ENCODE measurements at regions not wholly inside any gene's neighbourhood (a gene's known extent, or its start where the extent isn't known, plus 50 kb on each side); places are given as distances from the start of the nearest gene placed in this dataset.

DNA sequence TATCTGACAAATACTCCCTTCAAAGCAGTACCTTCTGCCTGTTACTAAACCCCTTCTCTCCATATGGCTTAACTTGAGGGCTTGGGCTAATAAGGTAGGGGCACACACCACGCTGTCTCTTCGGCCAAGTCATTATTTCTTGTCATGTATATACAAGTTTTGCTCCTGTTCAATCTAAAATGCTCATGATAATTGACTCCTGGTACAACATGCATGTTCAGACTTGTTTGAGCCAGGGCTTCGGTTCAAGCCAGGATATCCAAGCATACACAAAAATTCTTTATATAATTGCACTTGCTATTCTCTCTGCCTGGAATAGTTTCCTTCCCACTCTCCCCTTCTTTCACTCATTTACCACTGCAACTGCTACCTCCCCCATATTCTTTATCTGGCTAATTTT is 756.0 kb upstream of the C9orf72 start:
- Histone ChIP-seq H2BK20ac (ENCODE audit: low read depth, low read length, poor library complexity, severe bottlenecking) (no peak overlapping the region), H3K4me1 (ENCODE audit: insufficient read depth, low read length) (no peaks in the 10 kb centered on the region; the same call in 1 of the 2 replicates), H3K4me2 (ENCODE audit: insufficient read depth, insufficient read length, low read length) (no peak overlapping the region), H4K8ac (replicated peaks; ENCODE audit: insufficient read length, low read depth, low read length) (no peak overlapping the region), H2BK5ac (ENCODE audit: insufficient read length, low read length) (no peak overlapping the region), H3K23ac (ENCODE audit: insufficient read length, low read depth, low read length) (no peak overlapping the region), H2BK12ac (ENCODE audit: insufficient read length, low read depth, low read length) (no peak overlapping the region), H3K4ac (ENCODE audit: low read depth, low read length) (no peak overlapping the region), H3K14ac (ENCODE audit: insufficient read depth, low read length) (no peak overlapping the region), H3K23me2 (ENCODE audit: insufficient read length, low read depth, low read length, poor library complexity, severe bottlenecking) (no peaks in the 10 kb centered on the region), H4K5ac (ENCODE audit: insufficient read length, low read depth, low read length) (no peak overlapping the region), H3K79me2 (ENCODE audit: insufficient read depth, low read length) (no peaks in the 10 kb centered on the region), H3K9ac (ENCODE audit: extremely low read depth, insufficient read length, low read length) (no peak overlapping the region), H2AK5ac (ENCODE audit: insufficient read length, low read length) (no peak overlapping the region), H2BK120ac (ENCODE audit: low read depth, low read length, poor library complexity, severe bottlenecking) (no peak overlapping the region), H3K79me1 (ENCODE audit: insufficient read depth, low read depth, low read length, poor library complexity, severe bottlenecking) (no peaks in the 10 kb centered on the region), H4K91ac (ENCODE audit: insufficient read length, low read depth, low read length) (no peak overlapping the region), H3K9me3 (ENCODE audit: control insufficient read depth, low read depth, low read length) (no peaks in the 10 kb centered on the region), H4K20me1 (ENCODE audit: control insufficient read depth, insufficient read depth, insufficient read length) (no peaks in the 10 kb centered on the region), H3K27ac (ENCODE audit: insufficient read length, low read depth, low read length) (no peak overlapping the region), H3K27me3 (ENCODE audit: insufficient read depth, low read length) (no peaks in the 10 kb centered on the region), H2AFZ (ENCODE audit: low read length) (no peak overlapping the region), H3K56ac (ENCODE audit: insufficient read length, low read depth, low read length) (no peak overlapping the region), H3K18ac (ENCODE audit: insufficient read length, low read depth, low read length) (no peak overlapping the region), H2BK15ac (ENCODE audit: low read depth, low read length) (no peak overlapping the region), H3T11ph (ENCODE audit: low read length) (no peak overlapping the region)
- H3K27ac Mint-ChIP-seq = no peak overlapping the region
- no CpG with 5 or more reads among the region's 3 CpGs for WGBS (ENCODE audit: extremely low coverage, insufficient read length, low lambda C conversion rate)
- no peak for DNase-seq
- H3K36me3 Mint-ChIP-seq (ENCODE audit: insufficient read depth in 1 of 3, low read depth in 3 of 3) = no peaks in the 10 kb centered on the region
- TF ChIP-seq, protein P1, sequence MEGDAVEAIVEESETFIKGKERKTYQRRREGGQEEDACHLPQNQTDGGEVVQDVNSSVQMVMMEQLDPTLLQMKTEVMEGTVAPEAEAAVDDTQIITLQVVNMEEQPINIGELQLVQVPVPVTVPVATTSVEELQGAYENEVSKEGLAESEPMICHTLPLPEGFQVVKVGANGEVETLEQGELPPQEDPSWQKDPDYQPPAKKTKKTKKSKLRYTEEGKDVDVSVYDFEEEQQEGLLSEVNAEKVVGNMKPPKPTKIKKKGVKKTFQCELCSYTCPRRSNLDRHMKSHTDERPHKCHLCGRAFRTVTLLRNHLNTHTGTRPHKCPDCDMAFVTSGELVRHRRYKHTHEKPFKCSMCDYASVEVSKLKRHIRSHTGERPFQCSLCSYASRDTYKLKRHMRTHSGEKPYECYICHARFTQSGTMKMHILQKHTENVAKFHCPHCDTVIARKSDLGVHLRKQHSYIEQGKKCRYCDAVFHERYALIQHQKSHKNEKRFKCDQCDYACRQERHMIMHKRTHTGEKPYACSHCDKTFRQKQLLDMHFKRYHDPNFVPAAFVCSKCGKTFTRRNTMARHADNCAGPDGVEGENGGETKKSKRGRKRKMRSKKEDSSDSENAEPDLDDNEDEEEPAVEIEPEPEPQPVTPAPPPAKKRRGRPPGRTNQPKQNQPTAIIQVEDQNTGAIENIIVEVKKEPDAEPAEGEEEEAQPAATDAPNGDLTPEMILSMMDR (conservative IDR thresholded peaks at IDR 0.05) = no peak
- H3K4me1 Mint-ChIP-seq = peaks cover 12 to 14% of the 10 kb centered on the region in 2 experiments
- H3K4me3 Mint-ChIP-seq = no peak overlapping the region
- peaks cover 0 to 3% of the 10 kb centered on the region in 2 experiments; a peak in 1 of 5 replicates for H3K9me3 Mint-ChIP-seq
- H3K27me3 Mint-ChIP-seq (ENCODE audit: low read depth) = no peaks in the 10 kb centered on the region

All from H9 (cell line).